ENCODE measurements at regions not wholly inside any gene's neighbourhood (a gene's known extent, or its start where the extent isn't known, plus 50 kb on each side); places are given as distances from the start of the nearest gene placed in this dataset.

GRCh38 chr9:73611032-73611431 lies 459.4 kb downstream of the ANXA1 start:
- H3K79me2 ChIP-seq (ENCODE audit: insufficient read depth, low read length) = no peaks in the 10 kb centered on the region
- H3K9ac ChIP-seq (ENCODE audit: insufficient read depth, low read length, poor library complexity, severe bottlenecking) = no peak overlapping the region
- H3K27ac ChIP-seq (ENCODE audit: low read depth in 1 of 2, low read length in 2 of 2) = no peak overlapping the region
- no peak overlapping the region for H3K4me3 ChIP-seq (replicated peaks in 1 of 3; ENCODE audit: low read depth in 2 of 3, low read length in 3 of 3)
- H3K27me3 ChIP-seq (ENCODE audit: control insufficient read depth in 2 of 2, insufficient read depth in 2 of 2, low read length in 2 of 2) = no peaks in the 10 kb centered on the region
- H3K36me3 ChIP-seq (replicated peaks in 1 of 2; ENCODE audit: control insufficient read depth in 1 of 2, insufficient read depth in 2 of 2, low read length in 2 of 2) = no peaks in the 10 kb centered on the region
- DNase-seq = no peak
- H3K9me3 ChIP-seq (replicated peaks in 1 of 2; ENCODE audit: control insufficient read depth in 1 of 2, insufficient read depth in 1 of 2, low read length in 2 of 2) = no peaks in the 10 kb centered on the region
- no peaks in the 10 kb centered on the region for H3K4me1 ChIP-seq (ENCODE audit: control insufficient read depth in 1 of 2, insufficient read depth in 2 of 2, low read length in 2 of 2)
- Mint-ChIP-seq H3K9me3 (peaks cover 0 to 4% (median 0%) of the 10 kb centered on the region in 7 donors), H3K36me3 (no peaks in the 10 kb centered on the region), H3K27ac (no peak overlapping the region), H3K4me3 (no peak overlapping the region), H3K27me3 (ENCODE audit: low read depth in 3 of 3) (no peaks in the 10 kb centered on the region), H3K4me1 (no peaks in the 10 kb centered on the region)
- TF ChIP-seq, protein P1, sequence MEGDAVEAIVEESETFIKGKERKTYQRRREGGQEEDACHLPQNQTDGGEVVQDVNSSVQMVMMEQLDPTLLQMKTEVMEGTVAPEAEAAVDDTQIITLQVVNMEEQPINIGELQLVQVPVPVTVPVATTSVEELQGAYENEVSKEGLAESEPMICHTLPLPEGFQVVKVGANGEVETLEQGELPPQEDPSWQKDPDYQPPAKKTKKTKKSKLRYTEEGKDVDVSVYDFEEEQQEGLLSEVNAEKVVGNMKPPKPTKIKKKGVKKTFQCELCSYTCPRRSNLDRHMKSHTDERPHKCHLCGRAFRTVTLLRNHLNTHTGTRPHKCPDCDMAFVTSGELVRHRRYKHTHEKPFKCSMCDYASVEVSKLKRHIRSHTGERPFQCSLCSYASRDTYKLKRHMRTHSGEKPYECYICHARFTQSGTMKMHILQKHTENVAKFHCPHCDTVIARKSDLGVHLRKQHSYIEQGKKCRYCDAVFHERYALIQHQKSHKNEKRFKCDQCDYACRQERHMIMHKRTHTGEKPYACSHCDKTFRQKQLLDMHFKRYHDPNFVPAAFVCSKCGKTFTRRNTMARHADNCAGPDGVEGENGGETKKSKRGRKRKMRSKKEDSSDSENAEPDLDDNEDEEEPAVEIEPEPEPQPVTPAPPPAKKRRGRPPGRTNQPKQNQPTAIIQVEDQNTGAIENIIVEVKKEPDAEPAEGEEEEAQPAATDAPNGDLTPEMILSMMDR (IDR thresholded peaks at IDR 0.05) = no peak
- WGBS (ENCODE audit: insufficient coverage) = 100% methylated on average over 1 of the region's 2 CpGs
- no peaks in the 10 kb centered on the region for H4K20me1 ChIP-seq (ENCODE audit: insufficient read depth, low read length)
- intact Hi-C loops (cut with micrococcal nuclease) = no loop called here
- no peak overlapping the region for H3K4me2 ChIP-seq (replicated peaks; ENCODE audit: extremely low read depth, low read length, poor library complexity, severe bottlenecking)
- H2AFZ ChIP-seq (ENCODE audit: insufficient read depth, low read depth, low read length, poor library complexity, severe bottlenecking) = no peak overlapping the region

GRCh38 chr9:73613092-73613701 lies 461.5 kb downstream of the ANXA1 start:
- no peaks in the 10 kb centered on the region for H3K79me2 ChIP-seq (ENCODE audit: insufficient read depth, low read length)
- no peak overlapping the region for H3K9ac ChIP-seq (ENCODE audit: insufficient read depth, low read length, poor library complexity, severe bottlenecking)
- WGBS (ENCODE audit: insufficient coverage) = 90% methylated on average over 1 of the region's 4 CpGs
- H3K36me3 ChIP-seq (replicated peaks in 1 of 2; ENCODE audit: control insufficient read depth in 1 of 2, insufficient read depth in 2 of 2, low read length in 2 of 2) = no peaks in the 10 kb centered on the region
- H4K20me1 ChIP-seq (ENCODE audit: insufficient read depth, low read length) = no peaks in the 10 kb centered on the region
- no peaks in the 10 kb centered on the region for H3K9me3 ChIP-seq (replicated peaks in 1 of 2; ENCODE audit: control insufficient read depth in 1 of 2, insufficient read depth in 1 of 2, low read length in 2 of 2)
- DNase-seq = no peak
- H3K9me3 Mint-ChIP-seq = peaks cover 0 to 4% (median 0%) of the 10 kb centered on the region in 7 donors
- no peaks in the 10 kb centered on the region for H3K4me1 Mint-ChIP-seq
- H3K4me3 ChIP-seq (replicated peaks in 1 of 3; ENCODE audit: low read depth in 2 of 3, low read length in 3 of 3) = no peak overlapping the region
- no peak overlapping the region for H3K27ac Mint-ChIP-seq
- no peaks in the 10 kb centered on the region for H3K4me1 ChIP-seq (ENCODE audit: control insufficient read depth in 1 of 2, insufficient read depth in 2 of 2, low read length in 2 of 2)
- no peak overlapping the region for H3K27ac ChIP-seq (ENCODE audit: low read depth in 1 of 2, low read length in 2 of 2)
- no peaks in the 10 kb centered on the region for H3K27me3 ChIP-seq (ENCODE audit: control insufficient read depth in 2 of 2, insufficient read depth in 2 of 2, low read length in 2 of 2)
- no peak overlapping the region for H3K4me3 Mint-ChIP-seq
- TF ChIP-seq, protein P1 (IDR thresholded peaks at IDR 0.05) = no peak
- no peak overlapping the region for H3K4me2 ChIP-seq (replicated peaks; ENCODE audit: extremely low read depth, low read length, poor library complexity, severe bottlenecking)
- H3K36me3 Mint-ChIP-seq = no peaks in the 10 kb centered on the region
- no peak overlapping the region for H2AFZ ChIP-seq (ENCODE audit: insufficient read depth, low read depth, low read length, poor library complexity, severe bottlenecking)
- H3K27me3 Mint-ChIP-seq (ENCODE audit: low read depth in 3 of 3) = no peaks in the 10 kb centered on the region
- intact Hi-C loops (cut with micrococcal nuclease) = no loop called here

All from CD14-positive monocyte (primary cell).